WTC11 (cell line): ENCODE measurements at regions not wholly inside any gene's neighbourhood (a gene's known extent, or its start where the extent isn't known, plus 50 kb on each side); places are given as distances from the start of the nearest gene placed in this dataset.
"Not testable (repeated sequence)": the region's sequence is repeated elsewhere in the genome, so short reads cannot be mapped to it uniquely, and the experiment has no call there.

Experiments
- CREB1 ChIP-seq: sonication (generic); formaldehyde crosslinking; IDR thresholded peaks from 2 replicates; pipeline ENCODE4 v1.8.0; 2023; ENCODE audit warnings: mild to moderate bottlenecking, missing genetic modification reagents
- ELF4 ChIP-seq: sonication (generic); formaldehyde crosslinking; IDR thresholded peaks from 2 replicates; pipeline ENCODE4 v1.8.1; 2022; ENCODE audit warnings: low read depth, mild to moderate bottlenecking, moderate library complexity, missing genetic modification reagents
- HMGA2 ChIP-seq: fragments of 250-450 bp; sonication (Bioruptor Pico); IDR thresholded peaks from 2 replicates; pipeline ENCODE4 v1.4.0; 2021; ENCODE audit warnings: mild to moderate bottlenecking, moderate library complexity
- NR2C2 ChIP-seq: sonication (generic); formaldehyde crosslinking; IDR thresholded peaks from 2 replicates; pipeline ENCODE4 v1.8.0; 2022; ENCODE audit warnings: mild to moderate bottlenecking, missing genetic modification reagents
- ZNF512 ChIP-seq: sonication (generic); formaldehyde crosslinking; IDR thresholded peaks from 2 replicates; pipeline ENCODE4 v1.8.1; 2022; ENCODE audit warnings: missing genetic modification reagents, borderline replicate concordance
- TF ChIP-seq, protein P1 (sequence below): fragments of 200-600 bp; IDR thresholded peaks from 2 replicates; pipeline ENCODE4 v1.8.0; 2022; ENCODE audit warnings: antibody characterized with exemption

DNA sequence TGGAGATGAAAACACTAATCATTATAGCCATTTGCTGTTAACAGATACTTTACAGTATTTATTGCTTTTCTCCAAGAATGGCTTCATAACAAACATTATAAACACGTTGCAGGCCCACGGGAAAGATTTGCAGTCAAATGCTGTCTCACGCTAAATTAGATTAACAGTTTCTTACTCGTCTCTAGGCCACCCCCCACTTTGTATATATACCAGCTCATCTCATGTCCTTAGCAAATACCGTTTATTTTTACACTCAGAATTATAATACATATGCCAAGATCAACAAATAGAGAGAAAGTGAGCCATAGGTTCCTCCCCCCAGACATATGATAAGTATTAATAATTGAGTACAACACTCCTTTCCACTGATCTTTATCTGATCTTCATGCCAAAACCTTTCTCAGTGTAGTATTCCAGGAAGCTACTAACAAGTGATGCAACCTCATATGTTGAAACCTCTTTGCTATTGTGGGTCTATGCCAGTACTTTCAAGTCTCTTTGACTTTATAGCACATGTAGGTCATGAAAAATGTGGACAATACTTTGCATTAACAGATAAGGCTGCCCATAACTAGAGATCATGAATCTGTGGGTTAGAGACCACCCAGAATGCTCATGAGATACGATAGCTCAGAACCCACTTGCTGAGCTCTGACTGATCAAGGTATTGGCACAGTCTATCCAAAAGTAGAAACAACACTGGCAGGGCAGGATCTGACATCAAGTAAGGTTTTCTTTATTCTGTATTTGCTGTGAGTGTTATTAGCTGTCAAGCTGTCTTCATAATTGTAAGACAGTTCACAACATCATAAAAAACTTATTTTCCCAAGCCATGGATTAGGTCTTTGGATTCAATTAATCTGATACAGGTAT lies 77.9 kb upstream of the RGPD2 start:
- TF ChIP-seq ZNF512 (CRISPR knock-in tag); HMGA2 (CRISPR knock-in tag); NR2C2 (CRISPR knock-in tag); ELF4; CREB1 (CRISPR knock-in tag): not testable (repeated sequence)
- TF ChIP-seq, protein P1, sequence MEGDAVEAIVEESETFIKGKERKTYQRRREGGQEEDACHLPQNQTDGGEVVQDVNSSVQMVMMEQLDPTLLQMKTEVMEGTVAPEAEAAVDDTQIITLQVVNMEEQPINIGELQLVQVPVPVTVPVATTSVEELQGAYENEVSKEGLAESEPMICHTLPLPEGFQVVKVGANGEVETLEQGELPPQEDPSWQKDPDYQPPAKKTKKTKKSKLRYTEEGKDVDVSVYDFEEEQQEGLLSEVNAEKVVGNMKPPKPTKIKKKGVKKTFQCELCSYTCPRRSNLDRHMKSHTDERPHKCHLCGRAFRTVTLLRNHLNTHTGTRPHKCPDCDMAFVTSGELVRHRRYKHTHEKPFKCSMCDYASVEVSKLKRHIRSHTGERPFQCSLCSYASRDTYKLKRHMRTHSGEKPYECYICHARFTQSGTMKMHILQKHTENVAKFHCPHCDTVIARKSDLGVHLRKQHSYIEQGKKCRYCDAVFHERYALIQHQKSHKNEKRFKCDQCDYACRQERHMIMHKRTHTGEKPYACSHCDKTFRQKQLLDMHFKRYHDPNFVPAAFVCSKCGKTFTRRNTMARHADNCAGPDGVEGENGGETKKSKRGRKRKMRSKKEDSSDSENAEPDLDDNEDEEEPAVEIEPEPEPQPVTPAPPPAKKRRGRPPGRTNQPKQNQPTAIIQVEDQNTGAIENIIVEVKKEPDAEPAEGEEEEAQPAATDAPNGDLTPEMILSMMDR, result not testable (repeated sequence)
